HCT116 (cell line): ENCODE measurements at regions not wholly inside any gene's neighbourhood (a gene's known extent, or its start where the extent isn't known, plus 50 kb on each side); places are given as distances from the start of the nearest gene placed in this dataset.

Experiments
- ATAC-seq: fragments of 200-7000 bp; cut with Tn5 transposase; 2 replicates; pipeline ENCODE4 v1.9.1; 2020; ENCODE audit warnings: mild to moderate bottlenecking, moderate library complexity
- BruUV-seq: library from RNA; stranded (reverse); fragments of 400-500 nt; replicated peaks from 2 replicates; lab custom pipeline; 2021; lab: Mats Ljungman, UMichigan
- CTCF ChIA-PET: fragments of 300-600 bp; sonication (Branson Sonifier 250); formaldehyde crosslinking; loops from one replicate; lab custom pipeline; 2021; ENCODE audit warnings: antibody characterized with exemption; lab: Charles Lee
- POLR2A ChIA-PET: fragments of 300-600, 350-600 bp; sonication (Branson Sonifier 250); formaldehyde crosslinking; loops from one replicate; lab custom pipeline; 2021; ENCODE audit warnings: antibody characterized with exemption; lab: Charles Lee
- RAD21 ChIA-PET, 2 experiments: fragments of 300-600 bp; sonication (Branson Sonifier 250); formaldehyde crosslinking; loops; one replicate each; lab custom pipeline; 2023; ENCODE audit warnings: low total read pairs in 2 of 2; ENCODE audit not compliant: uncharacterized antibody in 2 of 2, unreplicated experiment in 2 of 2, low non-redundant PET in 1 of 2; lab: Charles Lee
- DNase-seq: peaks from one replicate; pipeline ENCODE4 v3.0.0-alpha.2; 2010; ENCODE audit warnings: low read depth, low spot score
- H2AFZ ChIP-seq: fragments of 200-600 bp; shearing (Covaris generic), sonication (generic); 2 replicates; pipeline ENCODE4 v1.6.1; 2017; ENCODE audit warnings: low read depth, mixed run types, mixed read lengths, antibody characterized with exemption, low read length; ENCODE audit not compliant: poor library complexity, severe bottlenecking
- H3K27ac ChIP-seq: 2 replicates; pipeline ENCODE4 v1.5.1; 2012; ENCODE audit warnings: low read depth, low read length
- H3K27me3 ChIP-seq: fragments of 200-600 bp; sonication (generic); 2 replicates; pipeline ENCODE4 v1.6.1; 2016; ENCODE audit warnings: mixed run types, low read length, mixed read lengths; ENCODE audit not compliant: insufficient read depth
- H3K36me3 ChIP-seq, 2 experiments: fragments of 200-500 bp in 1 of 2; fragments of 200-600 bp in 1 of 2; sonication (Bioruptor generic) in 1 of 2; sonication (generic) in 1 of 2; 2 replicates each; pipeline versions ENCODE4 v1.5.1 to v1.6.1; 2014 to 2016; ENCODE audit warnings: low read length in 2 of 2, inconsistent platforms in 1 of 2, mixed read lengths in 1 of 2, mixed run types in 1 of 2; ENCODE audit not compliant: insufficient read depth in 2 of 2, control insufficient read depth in 1 of 2
- H3K4me1 ChIP-seq, 2 experiments: fragments of 200-600 bp in 1 of 2; sonication (generic) in 1 of 2; 2 replicates each; pipeline versions ENCODE4 v1.5.1 to v1.6.1; 2012 to 2017; ENCODE audit warnings: low read length in 2 of 2, inconsistent platforms in 1 of 2, mild to moderate bottlenecking in 1 of 2, mixed read lengths in 1 of 2, mixed run types in 1 of 2, moderate library complexity in 1 of 2; ENCODE audit not compliant: insufficient read depth in 2 of 2, control insufficient read depth in 1 of 2
- H3K4me2 ChIP-seq: fragments of 200-600 bp; sonication (generic); 2 replicates; pipeline ENCODE4 v1.6.1; 2017; ENCODE audit warnings: mixed run types, low read length, mixed read lengths
- H3K4me3 ChIP-seq, 2 experiments: fragments of 200-600 bp in 1 of 2; sonication (generic) in 1 of 2; replicated peaks in 1 of 2; 2 replicates each; pipeline ENCODE4 v1.5.1; 2011 to 2016; ENCODE audit warnings: low read length in 2 of 2, control low read depth in 1 of 2, low read depth in 1 of 2, mild to moderate bottlenecking in 1 of 2, mixed read lengths in 1 of 2, mixed run types in 1 of 2
- H3K79me2 ChIP-seq: fragments of 200-600 bp; sonication (generic); 2 replicates; pipeline ENCODE4 v1.6.1; 2017; ENCODE audit warnings: mild to moderate bottlenecking, mixed run types, low read length, moderate library complexity, mixed read lengths; ENCODE audit not compliant: insufficient read depth
- H3K9ac ChIP-seq: fragments of 200-600 bp; sonication (generic); 2 replicates; pipeline ENCODE4 v1.6.1; 2016; ENCODE audit warnings: low read length, mixed read lengths
- H3K9me2 ChIP-seq: fragments of 200-600 bp; sonication (generic), shearing (Covaris generic); 2 replicates; pipeline ENCODE4 v1.6.1; 2017; ENCODE audit warnings: mixed run types, mild to moderate bottlenecking, moderate library complexity; ENCODE audit not compliant: insufficient read depth
- H3K9me3 ChIP-seq, 2 experiments: fragments of 200-500 bp in 1 of 2; fragments of 200-600 bp in 1 of 2; sonication (Bioruptor generic) in 1 of 2; sonication (generic) in 1 of 2; 2 replicates each; pipeline ENCODE4 v1.6.1; 2014 to 2017; ENCODE audit warnings: low read length in 2 of 2, mixed read lengths in 2 of 2, inconsistent platforms in 1 of 2, low read depth in 1 of 2, mild to moderate bottlenecking in 1 of 2, mixed run types in 1 of 2, moderate library complexity in 1 of 2; ENCODE audit not compliant: control insufficient read depth in 1 of 2, insufficient read depth in 1 of 2
- H4K20me1 ChIP-seq: fragments of 200-600 bp; sonication (generic), shearing (Covaris generic); 2 replicates; pipeline ENCODE4 v1.6.1; 2017; ENCODE audit warnings: mixed run types, mild to moderate bottlenecking, moderate library complexity; ENCODE audit not compliant: insufficient read depth
- CBX3 ChIP-seq: IDR thresholded peaks from 2 replicates; pipeline ENCODE4 v1.6.1; 2012; ENCODE audit warnings: low read depth
- CEBPB ChIP-seq: IDR thresholded peaks from 2 replicates; pipeline ENCODE4 v1.6.1; 2012; ENCODE audit warnings: low read depth
- EGR1 ChIP-seq: IDR thresholded peaks from 2 replicates; pipeline ENCODE4 v1.6.1; 2012; ENCODE audit warnings: low read depth
- EZH2 ChIP-seq: fragments of 200-600 bp; sonication (generic); IDR thresholded peaks from 2 replicates; pipeline ENCODE4 v1.6.1; 2017; ENCODE audit warnings: antibody characterized with exemption, mixed run types
- EZH2phosphoT487 ChIP-seq: fragments of 200-600 bp; IDR thresholded peaks from 2 replicates; pipeline ENCODE4 v1.6.1; 2018; ENCODE audit warnings: antibody characterized with exemption, borderline replicate concordance
- JUND ChIP-seq: IDR thresholded peaks from 2 replicates; pipeline ENCODE4 v1.6.1; 2012
- SIN3A ChIP-seq: IDR thresholded peaks from 2 replicates; pipeline ENCODE4 v1.6.1; 2012; ENCODE audit warnings: low read depth
- SRF ChIP-seq: IDR thresholded peaks from 2 replicates; pipeline ENCODE4 v1.6.1; 2012; ENCODE audit warnings: low read depth
- TCF7L2 ChIP-seq: IDR thresholded peaks from 2 replicates; pipeline ENCODE4 v1.7.0; 2011; ENCODE audit warnings: borderline replicate concordance, inconsistent platforms; ENCODE audit not compliant: insufficient read depth, insufficient read length; ENCODE audit errors: extremely low read depth
- YY1 ChIP-seq: IDR thresholded peaks from 2 replicates; pipeline ENCODE4 v1.6.1; 2011; ENCODE audit warnings: low read length, low read depth, moderate library complexity, mild to moderate bottlenecking; ENCODE audit not compliant: insufficient replicate concordance; ENCODE audit errors: extremely low read depth
- ZFX ChIP-seq: fragments of 450-650 bp; IDR thresholded peaks from 2 replicates; pipeline ENCODE4 v1.6.1; 2017
- ZNF274 ChIP-seq: fragments of 200-500 bp; sonication (Bioruptor generic); IDR thresholded peaks from 2 replicates; pipeline ENCODE4 v1.6.1; 2014; ENCODE audit warnings: mild to moderate bottlenecking, low read depth, low read length, inconsistent platforms
- intact Hi-C: fragments of 100-400 bp; cut with micrococcal nuclease; formaldehyde crosslinking; loops from 2 replicates; pipeline ENCODE4 v1.10.0; 2022
- TF ChIP-seq, protein P1 (sequence below): IDR thresholded peaks from 2 replicates; pipeline ENCODE4 v1.6.1; 2012
- TF ChIP-seq, protein P2 (sequence below): IDR thresholded peaks from 2 replicates; pipeline ENCODE4 v1.6.1; 2012
- TF ChIP-seq, protein P3 (sequence below): IDR thresholded peaks from 2 replicates; pipeline ENCODE4 v1.6.1; 2011; ENCODE audit warnings: mild to moderate bottlenecking, low read length, moderate library complexity; ENCODE audit not compliant: insufficient replicate concordance; ENCODE audit errors: extremely low read depth

DNA sequence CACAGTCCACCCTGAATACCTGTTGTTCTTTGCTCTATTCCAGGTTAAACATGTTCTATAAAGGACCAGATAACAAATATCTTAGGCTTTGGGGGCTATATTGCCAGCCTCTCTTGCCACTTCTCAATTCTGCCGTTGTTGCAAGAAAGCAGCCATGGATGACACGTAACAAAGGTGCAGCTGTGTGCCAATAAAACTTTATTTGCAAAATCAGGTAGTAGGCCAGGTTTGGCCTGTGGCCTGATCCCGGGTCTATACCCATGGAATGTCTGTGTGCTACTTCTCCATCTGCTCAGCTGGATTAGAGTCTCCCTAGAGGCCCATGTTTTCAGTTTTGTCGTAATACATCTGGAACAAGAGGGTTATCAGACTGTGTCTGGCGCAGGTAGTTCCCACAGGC, 175.3 kb upstream of the KCNG1 start:
- Histone ChIP-seq H2AFZ (no peak overlapping the region), H3K9ac (no peak overlapping the region), H3K4me1 (peaks cover 0 to 9% of the 10 kb centered on the region in 2 experiments; a peak in 2 of 4 replicates), H3K4me3 (no peak overlapping the region), H3K9me2 (no peaks in the 10 kb centered on the region), H3K36me3 (no peaks in the 10 kb centered on the region), H3K27me3 (no peaks in the 10 kb centered on the region; the same call in 1 of the 2 replicates), H3K9me3 (no peaks in the 10 kb centered on the region), H4K20me1 (no peaks in the 10 kb centered on the region), H3K27ac (no peak overlapping the region), H3K4me2 (no peak overlapping the region), H3K79me2 (no peaks in the 10 kb centered on the region)
- DNase-seq: no peak
- intact Hi-C loops: no loop called here
- ChIA-PET POLR2A (no interaction called here), CTCF (no interaction called here), RAD21 (no interaction called here)
- TF ChIP-seq ZFX (no peak), CBX3 (no peak), SIN3A (no peak), CEBPB (no peak), TCF7L2 (no peak), SRF (no peak), JUND (no peak), EGR1 (no peak), YY1 (no peak), EZH2 (no peak), ZNF274 (no peak), EZH2phosphoT487 (no peak)
- TF ChIP-seq, protein P1, sequence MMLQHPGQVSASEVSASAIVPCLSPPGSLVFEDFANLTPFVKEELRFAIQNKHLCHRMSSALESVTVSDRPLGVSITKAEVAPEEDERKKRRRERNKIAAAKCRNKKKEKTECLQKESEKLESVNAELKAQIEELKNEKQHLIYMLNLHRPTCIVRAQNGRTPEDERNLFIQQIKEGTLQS: no peak
- TF ChIP-seq, protein P2, sequence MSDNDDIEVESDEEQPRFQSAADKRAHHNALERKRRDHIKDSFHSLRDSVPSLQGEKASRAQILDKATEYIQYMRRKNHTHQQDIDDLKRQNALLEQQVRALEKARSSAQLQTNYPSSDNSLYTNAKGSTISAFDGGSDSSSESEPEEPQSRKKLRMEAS: no peak
- TF ChIP-seq, protein P3, sequence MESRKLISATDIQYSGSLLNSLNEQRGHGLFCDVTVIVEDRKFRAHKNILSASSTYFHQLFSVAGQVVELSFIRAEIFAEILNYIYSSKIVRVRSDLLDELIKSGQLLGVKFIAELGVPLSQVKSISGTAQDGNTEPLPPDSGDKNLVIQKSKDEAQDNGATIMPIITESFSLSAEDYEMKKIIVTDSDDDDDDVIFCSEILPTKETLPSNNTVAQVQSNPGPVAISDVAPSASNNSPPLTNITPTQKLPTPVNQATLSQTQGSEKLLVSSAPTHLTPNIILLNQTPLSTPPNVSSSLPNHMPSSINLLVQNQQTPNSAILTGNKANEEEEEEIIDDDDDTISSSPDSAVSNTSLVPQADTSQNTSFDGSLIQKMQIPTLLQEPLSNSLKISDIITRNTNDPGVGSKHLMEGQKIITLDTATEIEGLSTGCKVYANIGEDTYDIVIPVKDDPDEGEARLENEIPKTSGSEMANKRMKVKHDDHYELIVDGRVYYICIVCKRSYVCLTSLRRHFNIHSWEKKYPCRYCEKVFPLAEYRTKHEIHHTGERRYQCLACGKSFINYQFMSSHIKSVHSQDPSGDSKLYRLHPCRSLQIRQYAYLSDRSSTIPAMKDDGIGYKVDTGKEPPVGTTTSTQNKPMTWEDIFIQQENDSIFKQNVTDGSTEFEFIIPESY: no peak
- no TSS peak for BruUV-seq
- ATAC-seq: no peak
